Pancreas (tissue), 10 donors: ENCODE measurements at regions not wholly inside any gene's neighbourhood (a gene's known extent, or its start where the extent isn't known, plus 50 kb on each side); places are given as distances from the start of the nearest gene placed in this dataset.
"Not testable (repeated sequence)": the region's sequence is repeated elsewhere in the genome, so short reads cannot be mapped to it uniquely, and the experiment has no call there.

Source experiments
- ATAC-seq, 4 donors: fragments of 200-7000 bp; cut with Tn5 transposase; one replicate each; pipeline versions ENCODE4 v1.8.0 to v1.9.1; 2020; ENCODE audit warnings: mild to moderate bottlenecking in 4 of 4, moderate library complexity in 4 of 4
- DNase-seq, 6 donors: peaks; one replicate each; pipeline ENCODE4 v3.0.0-alpha.2; 2020
- FAIRE-seq: peaks from 2 replicates; lab custom pipeline; 2012; peaks lifted over from hg19 to GRCh38; lab: Jason Lieb, UNC
- H3K27ac ChIP-seq, 4 donors: fragments of 200-600 bp; sonication (generic); 1 replicate in 3 of 4; 2 replicates in 1 of 4; pipeline versions ENCODE4 v1.5.0 to v1.8.0; 2020
- H3K27me3 ChIP-seq, 4 donors: fragments of 200-600 bp; one replicate each; pipeline ENCODE4 v1.8.0; 2021
- H3K36me3 ChIP-seq, 3 donors: fragments of 200-600 bp; sonication (generic) in 1 of 3; one replicate each; pipeline versions ENCODE4 v1.5.0 to v1.8.0; 2020 to 2021
- H3K4me1 ChIP-seq, 3 donors: fragments of 200-600 bp; one replicate each; pipeline ENCODE4 v1.8.0; 2021
- H3K4me3 ChIP-seq, 4 donors: fragments of 200-600 bp; sonication (generic) in 2 of 4; one replicate each; pipeline versions ENCODE4 v1.5.0 to v1.8.0; 2020 to 2021
- H3K9me3 ChIP-seq, 4 donors: fragments of 200-600 bp; one replicate each; pipeline ENCODE4 v1.8.0; 2021
- CTCF ChIP-seq, 4 donors: fragments of 200-600 bp; sonication (generic) in 3 of 4; IDR thresholded peaks; one replicate each; pipeline versions ENCODE4 v1.5.0 to v1.8.0; 2021; ENCODE audit warnings: antibody characterized with exemption in 4 of 4
- WGBS, 2 donors: extraction: QIAGEN DNeasy Blood & Tissue Kit; methylation state at CpG; one replicate each; pipeline ENCODE4 v1.1.7; 2013; 5-methylcytosine and 5-hydroxymethylcytosine counted together
- intact Hi-C, 3 donors: fragments of 100-400 bp; cut with DNase I; formaldehyde crosslinking; loops; one replicate each; pipeline versions ENCODE4 v1.11.1 to v1.14.2; 2022
- donor health status: healthy with polysubstance abuse.
- donor health status: DM: no; HTN: no; CAD: no; lungs with moderate emphysema.
- donor health status: DM: no; HTN: no; CAD: no.
- donor health status: control.
- donor health status: control.
- donor health status: Bipolar disorder and iron deficiency.
- donor health status: DM: yes; HTN: yes; CAD: no.
- donor health status: DM: no; HTN: no; CAD: no.
- donor health status: DM: no; HTN: no; CAD: no.
- donor health status: DM: yes; HTN: yes; CAD: no.

- no peak for FAIRE-seq
- Histone ChIP-seq H3K9me3 (no peaks in the 10 kb centered on the region), H3K27me3 (no peaks in the 10 kb centered on the region), H3K27ac (no peak overlapping the region), H3K36me3 (no peaks in the 10 kb centered on the region), H3K4me1 (no peaks in the 10 kb centered on the region), H3K4me3 (no peak overlapping the region)
- 67 to 69% methylated on average over 2 of the region's 2 CpGs for WGBS, 2 donors
- no peak for ATAC-seq
- no peak for TF ChIP-seq CTCF (IDR thresholded peaks at IDR 0.05)
- intact Hi-C loops: no loop called here
- DNase-seq: no peak
Observed at GRCh38 chr18:34401775-34402174, 177.1 kb upstream of the NOL4 start.

- H3K27me3 ChIP-seq, H3K27ac ChIP-seq, H3K4me3 ChIP-seq, intact Hi-C loops, ATAC-seq, DNase-seq, H3K4me1 ChIP-seq, H3K36me3 ChIP-seq, FAIRE-seq, H3K9me3 ChIP-seq: not testable (repeated sequence)
- WGBS, 2 donors: 95 to 96% methylated on average over 12 of the region's 12 CpGs
Observed at GRCh38 chr18:34407471-34407870, 182.8 kb upstream of the NOL4 start.

- ATAC-seq (no peak), FAIRE-seq (no peak), DNase-seq (no peak)
- intact Hi-C loops: no loop called here
- no peaks in the 10 kb centered on the region for H3K4me1 ChIP-seq
- TF ChIP-seq CTCF (IDR thresholded peaks at IDR 0.05): no peak
- H3K27ac ChIP-seq: no peak overlapping the region
- no peaks in the 10 kb centered on the region for H3K27me3 ChIP-seq
- 38 to 59% methylated on average over 1 of the region's 1 CpG for WGBS, 2 donors
- H3K36me3 ChIP-seq: no peaks in the 10 kb centered on the region
- H3K9me3 ChIP-seq: no peaks in the 10 kb centered on the region
- H3K4me3 ChIP-seq: no peak overlapping the region
Observed at GRCh38 chr18:34411952-34412351, 187.2 kb upstream of the NOL4 start.

- Histone ChIP-seq H3K4me3 (no peak overlapping the region), H3K27ac (no peak overlapping the region), H3K9me3 (no peaks in the 10 kb centered on the region), H3K36me3 (no peaks in the 10 kb centered on the region), H3K4me1 (no peaks in the 10 kb centered on the region), H3K27me3 (no peaks in the 10 kb centered on the region)
- DNase-seq (no peak), FAIRE-seq (no peak), ATAC-seq (no peak)
- no peak for TF ChIP-seq CTCF (IDR thresholded peaks at IDR 0.05)
- intact Hi-C loops: no loop called here
- WGBS, 2 donors: 77 to 85% methylated on average over 4 of the region's 4 CpGs
Observed at GRCh38 chr18:34431042-34431441, 206.3 kb upstream of the NOL4 start.

- WGBS, 2 donors: 66 to 81% methylated on average over 2 of the region's 2 CpGs
- no peaks in the 10 kb centered on the region for H3K36me3 ChIP-seq
Observed at GRCh38 chr18:34444622-34445021, 219.9 kb upstream of the NOL4 start.

More at GRCh38 chr18:34444622-34445021, 219.9 kb upstream of the NOL4 start:
- H3K27ac ChIP-seq: no peak overlapping the region
- no peak for TF ChIP-seq CTCF (IDR thresholded peaks at IDR 0.05)
- no peak overlapping the region for H3K4me3 ChIP-seq
- H3K9me3 ChIP-seq: no peaks in the 10 kb centered on the region
- no peaks in the 10 kb centered on the region for H3K4me1 ChIP-seq
- H3K27me3 ChIP-seq: no peaks in the 10 kb centered on the region
- ATAC-seq: no peak
- intact Hi-C loops: no loop called here
- no peak for FAIRE-seq
- DNase-seq: no peak
